ENCODE measurements at regions not wholly inside any gene's neighbourhood (a gene's known extent, or its start where the extent isn't known, plus 50 kb on each side); places are given as distances from the start of the nearest gene placed in this dataset.

DNA sequence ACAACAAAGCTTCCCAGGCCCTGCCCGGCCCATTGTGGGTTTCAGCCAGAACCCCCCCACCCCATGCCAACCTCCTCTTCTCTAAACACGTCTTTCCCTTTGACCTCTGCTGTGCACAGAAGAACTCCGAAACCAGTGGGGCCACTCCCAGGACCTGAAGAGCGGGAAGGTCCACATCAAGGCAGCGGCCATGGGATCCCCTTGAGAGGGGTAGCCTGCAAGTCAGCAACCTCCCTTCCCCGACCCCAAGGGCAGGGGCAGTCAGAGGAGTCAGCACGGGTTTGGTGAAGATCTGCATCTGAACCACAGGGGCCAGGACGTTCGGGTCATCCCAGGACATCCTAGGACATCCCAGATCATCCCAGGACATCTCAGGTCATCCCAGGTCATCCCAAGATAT lies 379.9 kb upstream of the IRX4 start:
- DNase-seq (ENCODE audit: low spot score): no peak

DNA sequence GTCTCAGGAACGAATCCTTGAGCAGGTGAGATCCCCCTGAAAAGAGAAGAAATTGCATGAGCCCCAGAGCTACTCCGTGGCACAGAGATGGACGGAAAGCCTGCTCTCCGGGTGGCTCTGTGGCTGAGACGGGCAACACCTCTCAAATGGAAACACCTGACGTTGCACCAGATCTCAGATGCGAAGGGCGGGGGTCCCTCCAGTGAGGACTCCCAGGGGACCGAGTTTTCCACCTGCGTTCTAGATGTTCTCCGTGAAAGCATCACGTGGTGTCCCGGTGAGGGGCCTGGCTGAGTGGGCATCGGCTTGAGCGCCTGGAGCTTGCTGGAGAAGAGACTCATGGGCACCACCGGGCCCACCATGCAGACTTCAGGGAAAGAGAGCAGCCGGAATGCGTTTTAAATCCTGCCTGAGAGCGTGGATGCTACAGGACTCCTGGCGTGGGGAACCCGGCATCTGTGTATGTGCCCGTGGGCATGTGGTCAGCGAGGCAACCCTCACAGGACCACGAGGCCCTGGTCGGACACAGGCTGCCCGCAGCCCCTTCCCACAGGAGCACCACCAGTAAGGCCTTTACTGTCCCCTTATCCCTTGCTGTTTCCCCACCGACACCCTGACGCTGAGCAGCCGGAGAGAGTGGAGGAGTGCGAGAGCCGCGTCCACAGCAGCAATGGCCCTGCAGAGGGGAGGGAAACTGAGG lies 378.4 kb upstream of the IRX4 start:
- no peak for DNase-seq (ENCODE audit: low spot score)

- no peak for DNase-seq (ENCODE audit: low spot score)
These were observed 377.7 kb upstream of the IRX4 start for GRCh38 chr5:2260211-2261003.

GRCh38 chr5:2259494-2260107 lies 376.9 kb upstream of the IRX4 start:
- no peak for DNase-seq (ENCODE audit: low spot score)

DNA sequence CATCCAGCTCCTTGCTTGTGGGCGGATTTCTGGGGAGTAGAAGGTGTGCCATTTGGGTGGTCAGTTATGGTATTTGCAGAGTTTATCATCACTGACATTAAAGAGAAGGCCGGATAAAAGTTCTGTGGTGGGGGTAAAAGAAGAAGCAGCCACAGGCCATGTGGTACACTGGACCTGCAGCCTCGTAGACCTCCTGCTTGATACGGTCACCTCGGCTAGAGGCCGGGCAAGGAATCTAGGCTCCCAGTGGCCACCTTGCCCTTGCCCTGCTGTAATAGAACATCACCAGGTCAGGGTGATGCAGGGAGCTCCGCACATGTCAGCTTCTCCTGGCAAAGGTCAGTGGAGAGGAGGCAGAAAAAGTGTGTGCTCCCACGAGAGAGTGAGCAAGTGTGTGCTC lies 376.1 kb upstream of the IRX4 start:
- no peak for DNase-seq (ENCODE audit: low spot score)

GRCh38 chr5:2257326-2258244 lies 374.9 kb upstream of the IRX4 start:
- no peak for DNase-seq (ENCODE audit: low spot score)

- DNase-seq (ENCODE audit: low spot score): no peak
These were observed 374.1 kb upstream of the IRX4 start for GRCh38 chr5:2256691-2257280.

DNA sequence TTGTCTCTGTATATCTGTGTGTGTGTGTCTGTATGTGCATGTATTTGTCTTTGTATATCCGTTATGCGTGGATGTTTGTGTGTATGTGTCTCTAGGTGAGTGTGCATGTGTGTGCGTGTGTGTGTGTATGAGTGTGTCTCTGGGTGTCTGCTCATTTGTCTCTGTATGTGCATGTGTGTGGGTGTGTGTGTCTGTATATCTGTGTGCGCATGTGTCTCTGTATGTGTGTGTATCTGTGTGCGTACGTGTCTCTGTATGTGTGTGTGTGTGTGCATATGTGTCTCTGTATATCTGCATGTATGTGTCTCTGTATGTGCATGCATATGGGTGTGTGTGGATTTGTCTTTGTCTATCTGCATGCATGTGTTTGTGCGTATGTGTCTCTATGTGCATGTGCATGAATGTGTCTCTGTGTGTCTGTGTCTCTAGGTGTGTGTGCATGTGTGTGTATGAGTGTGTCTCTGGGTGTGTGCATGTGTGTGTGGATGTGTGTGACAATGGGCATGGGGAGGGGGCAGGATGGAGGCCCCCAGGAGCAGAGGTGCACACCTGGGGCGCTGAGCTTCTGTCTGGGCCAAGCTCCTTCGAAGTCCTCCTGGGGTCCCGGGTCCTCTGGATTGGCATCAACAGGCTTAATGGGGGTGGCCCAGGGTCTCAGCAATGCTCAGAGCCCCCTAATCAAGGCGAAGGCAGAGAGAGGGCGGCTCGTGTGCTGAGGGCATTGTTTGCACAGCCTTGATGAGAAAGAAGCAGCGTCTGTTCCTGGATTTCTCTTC lies 373.4 kb upstream of the IRX4 start:
- no peak for DNase-seq (ENCODE audit: low spot score)

DNA sequence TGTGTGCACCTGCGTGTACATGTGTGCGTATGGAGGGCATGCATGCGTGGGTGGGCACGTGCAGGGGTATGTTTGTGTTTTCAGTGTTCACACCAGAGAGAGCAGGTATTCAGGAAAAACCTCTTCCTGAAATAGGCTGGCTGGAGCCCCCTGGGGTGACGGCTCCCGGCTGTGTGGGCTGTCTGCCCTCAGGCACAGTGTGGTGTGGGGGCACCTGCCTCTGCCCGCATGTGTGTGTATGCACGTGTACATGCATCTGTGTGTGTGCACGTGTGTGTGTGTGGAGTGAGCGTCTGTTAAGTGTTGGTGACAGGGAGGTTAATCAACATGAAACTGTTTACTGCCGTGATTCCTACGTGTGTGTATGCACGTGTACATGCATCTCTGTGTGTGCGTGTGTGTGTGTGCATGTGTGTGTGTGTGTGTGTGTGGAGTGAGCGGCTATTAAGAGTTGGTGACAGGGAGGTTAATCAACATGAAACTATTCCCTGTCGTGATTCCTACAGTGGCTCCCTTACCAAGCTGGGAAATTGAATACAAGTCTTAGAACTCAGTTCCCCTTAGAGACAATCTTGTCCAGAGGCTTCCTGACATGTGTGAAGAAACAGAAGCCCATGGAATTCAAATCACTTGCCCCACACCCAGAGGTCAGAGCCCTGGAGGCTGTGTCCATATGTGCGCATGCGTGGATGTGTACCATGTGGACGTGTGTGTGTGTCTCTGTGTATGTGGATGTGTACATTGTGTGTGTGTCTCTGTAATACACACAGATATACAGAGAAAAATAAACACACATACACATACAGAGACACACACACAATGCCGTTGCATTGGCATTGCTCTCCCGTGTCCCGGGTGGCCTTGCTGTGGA lies 372.4 kb upstream of the IRX4 start:
- no peak for DNase-seq (ENCODE audit: low spot score)

- DNase-seq (ENCODE audit: low spot score): no peak
These were observed 371.7 kb upstream of the IRX4 start for GRCh38 chr5:2254406-2254805.

GRCh38 chr5:2253040-2253975 lies 370.6 kb upstream of the IRX4 start:
- no peak for DNase-seq (ENCODE audit: low spot score)

GRCh38 chr5:2251751-2252150 lies 369.0 kb upstream of the IRX4 start:
- no peak for DNase-seq (ENCODE audit: low spot score)

GRCh38 chr5:2251298-2251697 lies 368.6 kb upstream of the IRX4 start:
- no peak for DNase-seq (ENCODE audit: low spot score)

DNA sequence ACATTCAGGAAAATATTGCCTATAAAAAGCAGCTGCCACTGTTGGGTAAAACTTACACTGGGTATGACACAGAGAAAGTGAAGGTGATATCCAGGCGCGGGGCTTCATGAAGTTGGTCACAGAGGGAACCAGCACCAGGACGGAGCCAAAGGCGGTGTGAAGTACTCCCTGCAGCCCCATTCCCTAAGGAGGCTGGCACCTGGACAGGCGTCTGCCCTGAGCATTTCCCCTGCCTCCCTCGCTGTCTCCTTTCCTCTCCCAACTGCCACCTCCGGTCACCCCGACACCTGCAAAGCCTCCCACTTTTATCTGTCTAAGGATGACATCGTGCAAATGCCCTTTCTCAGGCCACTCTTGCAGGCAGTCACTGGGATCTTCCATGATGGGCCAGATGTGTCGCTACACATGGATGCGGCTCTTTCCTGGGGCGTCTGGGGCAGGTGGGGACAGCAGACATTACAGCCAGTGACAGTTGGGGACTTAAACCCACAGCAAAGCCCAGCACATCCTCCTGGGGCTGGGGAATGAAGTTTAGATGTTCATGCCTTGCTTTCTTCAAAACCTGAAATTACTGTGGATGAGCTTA lies 367.7 kb upstream of the IRX4 start:
- DNase-seq (ENCODE audit: low spot score): no peak

- no peak for DNase-seq (ENCODE audit: low spot score)
These were observed 366.7 kb upstream of the IRX4 start for GRCh38 chr5:2249442-2249841.

DNA sequence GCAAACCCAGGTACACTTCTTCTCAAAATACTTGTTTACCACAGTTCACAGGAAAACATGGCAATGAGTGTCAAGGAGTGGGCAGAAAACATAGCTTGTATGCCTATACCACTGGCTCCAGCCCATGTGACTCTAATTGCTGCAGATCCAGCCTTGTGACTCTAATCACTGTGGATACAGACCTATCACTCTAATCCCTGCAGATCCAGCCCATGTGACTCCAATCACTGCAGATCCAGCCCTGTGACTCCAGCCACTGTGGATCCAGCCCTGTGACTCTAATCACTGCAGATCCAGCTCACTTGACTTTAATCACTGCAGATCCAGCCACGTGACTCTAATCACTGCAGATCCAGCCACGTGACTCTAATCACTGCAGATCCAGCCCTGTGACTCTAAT lies 366.3 kb upstream of the IRX4 start:
- DNase-seq (ENCODE audit: low spot score): no peak

- DNase-seq (ENCODE audit: low spot score): no peak
These were observed 359.8 kb upstream of the IRX4 start for GRCh38 chr5:2242539-2242938.

GRCh38 chr5:2241842-2242241 lies 359.1 kb upstream of the IRX4 start:
- DNase-seq (ENCODE audit: low spot score): no peak

Data from GM03348 (cell line).